Hepatocyte (in vitro differentiated cells): ENCODE measurements at regions not wholly inside any gene's neighbourhood (a gene's known extent, or its start where the extent isn't known, plus 50 kb on each side); places are given as distances from the start of the nearest gene placed in this dataset.

ENCODE experiments used
- DNase-seq: peaks from one replicate; pipeline ENCODE4 v3.0.0-alpha.2; 2016; ENCODE audit warnings: low spot score
- H2AFZ ChIP-seq: fragments of 200-600 bp; sonication (generic); 2 replicates; pipeline ENCODE4 v1.6.0; 2016; ENCODE audit warnings: antibody characterized with exemption, mild to moderate bottlenecking
- H3K27ac ChIP-seq: fragments of 200-600 bp; sonication (generic); 2 replicates; pipeline ENCODE4 v1.5.1; 2016; ENCODE audit warnings: mild to moderate bottlenecking
- H3K27me3 ChIP-seq: fragments of 200-600 bp; sonication (generic); 2 replicates; pipeline ENCODE4 v1.6.1; 2016
- H3K36me3 ChIP-seq: fragments of 200-600 bp; sonication (generic); replicated peaks from 2 replicates; pipeline ENCODE4 v1.5.1; 2016; ENCODE audit warnings: low read depth; ENCODE audit not compliant: insufficient read depth
- H3K4me1 ChIP-seq: fragments of 200-600 bp; sonication (generic); 2 replicates; pipeline ENCODE4 v1.5.1; 2016; ENCODE audit warnings: mild to moderate bottlenecking, moderate library complexity; ENCODE audit not compliant: insufficient read depth
- H3K4me2 ChIP-seq: fragments of 200-600 bp; sonication (generic); 2 replicates; pipeline ENCODE4 v1.6.0; 2016
- H3K4me3 ChIP-seq: fragments of 200-600 bp; sonication (generic); 2 replicates; pipeline ENCODE4 v1.5.1; 2016; ENCODE audit warnings: mild to moderate bottlenecking
- H3K79me2 ChIP-seq: fragments of 200-600 bp; sonication (generic); 2 replicates; pipeline ENCODE4 v1.6.0; 2017; ENCODE audit warnings: mild to moderate bottlenecking
- H3K9me2 ChIP-seq: fragments of 200-600 bp; sonication (generic); replicated peaks from 2 replicates; pipeline ENCODE4 v1.6.0; 2017; ENCODE audit warnings: mild to moderate bottlenecking; ENCODE audit not compliant: insufficient read depth
- H3K9me3 ChIP-seq: fragments of 200-600 bp; sonication (generic); 2 replicates; pipeline ENCODE4 v1.5.1; 2016; ENCODE audit warnings: low read depth, mild to moderate bottlenecking
- H4K20me1 ChIP-seq: fragments of 200-600 bp; sonication (generic); 2 replicates; pipeline ENCODE4 v1.6.0; 2016; ENCODE audit warnings: mild to moderate bottlenecking; ENCODE audit not compliant: insufficient read depth, poor library complexity, severe bottlenecking
- CTCF ChIP-seq: fragments of 200-600 bp; sonication (generic); IDR thresholded peaks from 2 replicates; pipeline ENCODE4 v1.5.1; 2016; ENCODE audit warnings: antibody characterized with exemption, mild to moderate bottlenecking; ENCODE audit not compliant: poor library complexity
- EZH2 ChIP-seq: fragments of 200-600 bp; sonication (generic); IDR thresholded peaks from 2 replicates; pipeline ENCODE4 v1.6.1; 2016; ENCODE audit warnings: antibody characterized with exemption, mild to moderate bottlenecking, borderline replicate concordance
- EZH2phosphoT487 ChIP-seq: fragments of 200-600 bp; sonication (generic); IDR thresholded peaks from one replicate; pipeline ENCODE4 v1.6.1; 2018; ENCODE audit warnings: antibody characterized with exemption, mild to moderate bottlenecking, low read depth, moderate library complexity; ENCODE audit not compliant: unreplicated experiment, severe bottlenecking
- WGBS: methylation state at CpG from one replicate; pipeline ENCODE4 v1.1.6; 2016; ENCODE audit warnings: low lambda C conversion rate; ENCODE audit errors: missing lambda C conversion rate; 5-methylcytosine and 5-hydroxymethylcytosine counted together

GRCh38 chr9:31736581-31737179 is 647.8 kb upstream of the ACO1 start:
- no peaks in the 10 kb centered on the region for H3K27me3 ChIP-seq
- H4K20me1 ChIP-seq: no peaks in the 10 kb centered on the region
- H3K9me2 ChIP-seq: no peaks in the 10 kb centered on the region
- 82% methylated on average over 1 of the region's 1 CpG for WGBS
- no peak for DNase-seq
- no peak for TF ChIP-seq EZH2
- TF ChIP-seq EZH2phosphoT487: no peak
- TF ChIP-seq CTCF: no peak
- H2AFZ ChIP-seq: no peak overlapping the region
- H3K27ac ChIP-seq: no peak overlapping the region
- H3K36me3 ChIP-seq: no peaks in the 10 kb centered on the region
- no peak overlapping the region for H3K4me3 ChIP-seq
- H3K4me1 ChIP-seq: no peaks in the 10 kb centered on the region
- H3K4me2 ChIP-seq: no peak overlapping the region
- no peaks in the 10 kb centered on the region for H3K79me2 ChIP-seq
- no peaks in the 10 kb centered on the region for H3K9me3 ChIP-seq

- no peak for TF ChIP-seq EZH2
- no peak for TF ChIP-seq CTCF
- TF ChIP-seq EZH2phosphoT487: no peak
- Histone ChIP-seq H3K4me1 (no peaks in the 10 kb centered on the region), H3K9me2 (no peaks in the 10 kb centered on the region), H3K4me3 (no peak overlapping the region), H3K27ac (no peak overlapping the region), H3K27me3 (no peaks in the 10 kb centered on the region), H3K4me2 (no peak overlapping the region), H2AFZ (no peak overlapping the region), H4K20me1 (no peaks in the 10 kb centered on the region), H3K9me3 (no peaks in the 10 kb centered on the region), H3K79me2 (no peaks in the 10 kb centered on the region), H3K36me3 (no peaks in the 10 kb centered on the region)
- WGBS: 89% methylated on average over 1 of the region's 1 CpG
- no peak for DNase-seq
These were observed 643.7 kb upstream of the ACO1 start for GRCh38 chr9:31740705-31741104.

GRCh38 chr9:31744589-31744988 is 639.9 kb upstream of the ACO1 start:
- H4K20me1 ChIP-seq: no peaks in the 10 kb centered on the region
- H3K9me3 ChIP-seq: no peaks in the 10 kb centered on the region
- no peaks in the 10 kb centered on the region for H3K36me3 ChIP-seq
- TF ChIP-seq EZH2phosphoT487 (no peak), CTCF (no peak), EZH2 (no peak)
- H3K79me2 ChIP-seq: no peaks in the 10 kb centered on the region
- H3K4me3 ChIP-seq: no peak overlapping the region
- no peak overlapping the region for H3K27ac ChIP-seq
- WGBS: 90% methylated on average over 3 of the region's 3 CpGs
- no peaks in the 10 kb centered on the region for H3K9me2 ChIP-seq
- H3K4me1 ChIP-seq: no peaks in the 10 kb centered on the region
- no peak overlapping the region for H3K4me2 ChIP-seq
- H2AFZ ChIP-seq: no peak overlapping the region
- DNase-seq: no peak
- no peaks in the 10 kb centered on the region for H3K27me3 ChIP-seq

GRCh38 chr9:31745468-31745867 is 639.0 kb upstream of the ACO1 start:
- Histone ChIP-seq H3K27ac (no peak overlapping the region), H3K27me3 (no peaks in the 10 kb centered on the region), H3K4me1 (no peaks in the 10 kb centered on the region), H2AFZ (no peak overlapping the region), H4K20me1 (no peaks in the 10 kb centered on the region), H3K9me2 (no peaks in the 10 kb centered on the region), H3K9me3 (no peaks in the 10 kb centered on the region), H3K4me2 (no peak overlapping the region), H3K79me2 (no peaks in the 10 kb centered on the region), H3K4me3 (no peak overlapping the region), H3K36me3 (no peaks in the 10 kb centered on the region)
- TF ChIP-seq EZH2phosphoT487: no peak
- no peak for TF ChIP-seq CTCF
- TF ChIP-seq EZH2: no peak
- DNase-seq: no peak
- WGBS: 75% methylated on average over 6 of the region's 6 CpGs
